Fibroblast of skin of back (primary cell): ENCODE measurements at regions not wholly inside any gene's neighbourhood (a gene's known extent, or its start where the extent isn't known, plus 50 kb on each side); places are given as distances from the start of the nearest gene placed in this dataset.

Experiments
- DNase-seq: peaks from one replicate; pipeline ENCODE4 v3.0.0-alpha.2; 2013

DNA sequence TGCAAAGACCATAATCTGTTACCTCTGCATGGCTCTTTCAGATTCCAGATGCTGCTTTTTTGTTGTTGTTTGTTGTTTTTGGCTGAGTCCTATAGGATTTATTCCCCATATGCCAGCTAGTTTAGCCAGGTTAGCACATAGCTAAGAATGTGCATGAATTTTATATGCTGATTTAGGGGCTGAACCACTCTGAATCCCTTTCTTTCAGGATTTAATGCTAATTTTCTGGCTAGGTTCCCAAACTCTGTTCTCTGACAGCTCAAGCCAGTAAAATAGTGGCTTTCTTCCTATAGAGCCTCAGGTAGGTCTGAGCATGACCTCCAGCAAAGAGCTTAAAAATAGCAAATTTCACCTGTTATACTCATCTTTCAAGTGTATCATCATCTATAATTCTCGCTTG lies 521.4 kb downstream of the CAAP1 start:
- no peak for DNase-seq

GRCh38 chr9:26369093-26369492 lies 523.5 kb downstream of the CAAP1 start:
- no peak for DNase-seq

DNA sequence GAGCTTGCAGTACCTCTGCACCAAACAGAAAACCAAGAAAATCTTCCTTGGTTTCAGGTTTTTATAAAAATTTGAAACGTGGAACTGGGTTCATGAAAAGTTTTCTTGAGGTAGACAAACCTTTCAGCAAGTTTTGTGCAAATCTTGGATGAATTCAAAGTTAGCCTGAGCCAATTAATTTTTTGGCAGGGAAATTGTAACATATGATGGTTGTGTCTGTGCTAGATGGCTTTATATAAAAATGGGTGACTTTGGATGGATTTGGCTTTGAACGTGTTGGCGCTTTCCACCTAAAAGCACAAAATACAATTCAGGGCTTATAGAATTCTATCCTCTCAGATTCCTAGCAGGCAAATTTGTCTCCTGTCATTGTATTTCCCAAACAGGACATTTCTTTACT lies 524.4 kb downstream of the CAAP1 start:
- no peak for DNase-seq

DNA sequence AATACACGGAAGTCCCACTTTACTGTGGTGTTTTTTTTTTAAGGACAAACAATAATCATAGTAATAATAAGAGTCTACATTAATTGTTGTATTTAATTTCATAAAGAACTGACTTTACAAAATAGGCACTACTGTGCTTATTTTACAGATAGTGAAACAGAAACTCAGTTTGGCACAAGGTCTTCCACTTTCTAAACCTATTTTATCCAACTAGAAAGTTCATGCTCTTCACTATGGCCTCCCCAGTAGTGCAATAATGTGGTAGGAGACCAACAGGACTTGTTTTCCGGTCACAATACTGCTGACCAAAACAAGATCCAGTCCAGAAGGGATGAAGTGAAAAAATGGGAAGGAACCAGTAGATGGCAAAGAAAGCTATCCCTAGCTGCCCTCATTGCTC lies 531.6 kb downstream of the CAAP1 start:
- no peak for DNase-seq

DNA sequence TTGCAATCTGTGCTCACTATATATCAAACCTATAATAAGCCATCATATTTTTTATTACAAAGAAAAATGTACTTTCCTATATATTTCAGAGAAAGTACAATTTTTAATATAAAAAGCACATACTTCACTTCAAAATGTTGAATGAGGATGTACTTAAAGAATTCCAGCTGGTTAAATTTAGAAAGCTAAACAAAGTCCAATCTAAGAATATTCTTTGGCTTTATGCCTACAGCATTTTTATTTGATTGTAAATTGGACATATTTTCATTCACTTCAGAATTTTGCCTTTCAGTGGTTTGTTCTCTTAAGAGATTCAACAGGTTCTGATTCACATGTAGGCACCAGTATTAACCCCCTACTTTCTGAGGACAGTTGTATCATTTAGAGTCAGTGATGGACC lies 533.8 kb downstream of the CAAP1 start:
- DNase-seq: no peak

DNA sequence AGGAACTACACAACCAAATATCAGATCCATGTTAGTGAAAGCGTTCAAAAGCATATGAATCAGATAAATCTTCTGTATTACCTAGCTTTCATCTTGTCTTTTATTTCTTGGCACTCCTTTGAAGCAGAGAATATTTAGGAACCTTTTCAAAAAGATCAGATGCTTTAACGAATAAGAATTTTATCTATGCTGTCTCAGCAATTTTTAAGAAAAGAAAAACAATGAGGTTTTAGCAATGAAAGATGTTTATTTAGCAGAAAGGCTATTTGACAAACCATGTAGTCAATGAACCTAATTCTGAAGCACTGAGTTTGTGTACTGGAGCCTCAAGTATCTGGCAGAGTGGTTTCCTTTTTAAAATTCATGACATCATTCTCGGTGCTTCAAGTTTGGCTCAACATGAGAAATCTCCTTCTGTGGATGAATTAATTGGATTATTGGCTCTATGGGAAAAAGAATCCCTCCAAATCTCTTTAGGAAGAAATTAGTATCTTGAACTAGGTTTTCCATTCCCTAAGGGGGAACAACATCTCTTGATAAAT lies 534.7 kb downstream of the CAAP1 start:
- DNase-seq: no peak

DNA sequence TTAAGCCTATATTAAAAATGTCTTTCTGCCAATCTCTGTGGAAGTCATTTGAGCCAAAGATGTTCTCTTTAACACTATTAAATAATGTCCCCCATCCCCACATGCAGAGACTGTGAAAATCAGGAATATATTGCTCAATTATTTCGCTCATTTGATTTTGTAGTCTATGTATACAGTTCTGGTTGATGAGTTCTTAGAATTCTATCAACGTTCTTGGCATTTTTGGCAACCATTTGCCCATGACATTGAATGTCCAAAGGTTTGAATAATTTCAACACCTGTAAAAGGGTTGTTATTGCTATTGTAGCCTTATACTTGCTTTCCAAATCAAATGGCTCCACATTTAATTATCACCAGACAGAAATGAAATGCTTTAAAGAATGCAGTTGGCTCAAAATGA lies 536.1 kb downstream of the CAAP1 start:
- no peak for DNase-seq

GRCh38 chr9:26346942-26347477 lies 545.6 kb downstream of the CAAP1 start:
- DNase-seq: no peak

DNA sequence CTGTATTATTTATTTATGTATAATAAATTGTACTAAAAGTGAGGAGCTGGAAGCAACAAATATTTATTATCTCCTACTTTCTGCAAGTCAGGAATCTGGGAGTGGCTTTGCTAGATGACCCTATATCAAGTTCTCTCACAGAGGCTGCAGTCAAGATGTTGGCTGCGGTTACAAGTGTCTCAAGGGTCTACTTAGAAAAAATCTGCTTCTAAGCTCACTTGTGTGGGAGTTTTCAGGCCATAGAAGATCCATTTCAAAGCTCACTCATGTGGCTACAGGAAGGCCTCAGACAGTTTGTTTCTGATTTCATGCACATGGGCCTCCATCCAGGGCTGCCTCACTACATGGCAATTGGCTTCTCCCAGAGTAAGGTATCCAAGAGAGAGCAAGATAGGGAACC lies 551.1 kb downstream of the CAAP1 start:
- no peak for DNase-seq

DNA sequence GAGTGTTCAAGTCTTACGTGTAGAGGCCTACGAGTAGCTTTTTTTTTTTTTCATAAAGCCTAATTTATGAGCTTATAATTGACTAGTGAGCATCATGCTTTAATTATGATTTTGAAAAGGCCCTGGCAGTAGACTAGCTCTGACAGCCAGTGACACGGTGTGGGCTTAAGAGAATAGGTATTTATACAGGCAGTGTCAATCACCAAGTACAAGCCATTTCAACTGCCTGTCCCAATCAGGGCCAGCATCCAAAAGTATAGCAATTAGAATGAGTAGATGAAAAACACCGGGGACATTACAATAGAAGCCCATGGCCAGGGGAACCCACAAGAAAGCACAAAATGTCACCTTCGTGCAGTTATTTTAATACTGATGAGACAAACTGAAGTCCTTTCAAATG lies 552.8 kb downstream of the CAAP1 start:
- no peak for DNase-seq

- no peak for DNase-seq
Measured at GRCh38 chr9:26335116-26335515, 557.5 kb downstream of the CAAP1 start.

GRCh38 chr9:26334706-26335105 lies 557.9 kb downstream of the CAAP1 start:
- DNase-seq: peak; percentile 13

DNA sequence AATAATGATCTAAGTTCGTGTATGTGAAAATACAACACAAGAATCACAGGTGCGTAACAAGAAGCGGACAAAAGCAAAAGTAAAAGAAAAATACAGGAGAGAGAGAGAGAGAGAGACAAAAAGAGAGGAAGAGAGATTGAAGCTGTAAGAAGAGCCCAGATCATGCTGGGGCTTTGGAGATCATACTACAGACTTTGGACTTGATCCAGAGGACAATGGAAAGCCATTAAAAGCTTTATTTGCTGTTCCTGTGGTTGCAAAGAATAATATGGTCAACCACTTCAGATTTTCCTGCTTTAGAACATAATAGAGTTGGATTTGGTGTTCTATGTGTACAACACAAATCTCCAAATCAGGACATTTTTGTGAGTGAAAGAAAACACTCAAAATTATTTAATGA lies 561.4 kb downstream of the CAAP1 start:
- no peak for DNase-seq

GRCh38 chr9:26329974-26330373 lies 562.6 kb downstream of the CAAP1 start:
- DNase-seq: no peak

DNA sequence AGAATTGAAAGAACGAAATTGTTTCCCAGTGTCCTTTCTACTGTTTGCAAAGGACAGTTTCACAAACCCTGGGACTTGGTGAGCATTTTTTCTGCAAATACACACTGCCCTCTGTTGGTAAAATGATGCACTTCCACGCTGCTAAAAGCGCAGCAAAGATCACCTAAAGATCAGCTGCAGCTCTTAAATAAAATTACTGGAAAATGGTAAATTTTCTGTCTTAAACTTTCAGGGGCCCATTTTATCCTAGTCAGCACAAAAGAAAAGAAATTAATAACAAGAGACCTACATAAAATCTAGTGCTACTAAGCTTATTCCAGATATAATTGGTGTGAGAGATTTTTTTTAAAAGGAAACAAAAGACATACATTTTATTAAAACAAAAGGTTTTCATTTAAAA lies 566.0 kb downstream of the CAAP1 start:
- DNase-seq: peak; percentile 75

- DNase-seq: peak; percentile 35
Measured at GRCh38 chr9:26325444-26325829, 567.2 kb downstream of the CAAP1 start.

DNA sequence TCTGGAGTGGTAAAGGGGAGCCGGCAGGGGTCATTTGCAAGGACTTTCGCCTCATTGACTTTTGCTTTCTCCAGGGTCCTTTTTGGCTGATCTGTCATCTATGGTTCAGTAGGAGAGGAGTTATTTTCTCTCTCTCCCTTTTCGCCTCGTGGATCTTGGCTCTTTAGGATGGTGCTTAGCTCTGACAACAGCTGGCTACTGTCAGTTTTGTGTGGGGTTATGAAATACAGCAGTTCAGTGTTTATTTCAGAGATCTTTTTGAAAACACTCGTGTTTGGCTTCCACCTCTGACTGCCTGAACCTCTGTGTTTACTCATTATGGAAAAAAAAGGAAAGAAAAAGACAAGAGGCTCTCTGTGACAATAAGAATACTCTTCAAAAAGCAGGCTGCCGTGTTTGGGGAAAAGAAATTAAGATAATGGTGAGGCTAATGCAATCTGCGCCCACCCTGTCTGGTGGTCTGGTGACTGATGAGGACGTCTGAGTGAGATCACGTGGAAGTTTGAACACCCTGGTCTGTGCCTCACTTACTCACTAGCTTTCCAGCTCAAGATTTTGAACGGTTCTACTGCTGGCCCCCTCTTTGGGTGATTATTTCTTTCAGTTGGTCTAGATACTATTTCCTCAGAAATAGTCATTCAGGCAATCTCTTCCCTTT lies 567.7 kb downstream of the CAAP1 start:
- no peak for DNase-seq

- DNase-seq: no peak
Measured at GRCh38 chr9:26321935-26322334, 570.7 kb downstream of the CAAP1 start.

- no peak for DNase-seq
Measured at GRCh38 chr9:26319859-26320258, 572.7 kb downstream of the CAAP1 start.

DNA sequence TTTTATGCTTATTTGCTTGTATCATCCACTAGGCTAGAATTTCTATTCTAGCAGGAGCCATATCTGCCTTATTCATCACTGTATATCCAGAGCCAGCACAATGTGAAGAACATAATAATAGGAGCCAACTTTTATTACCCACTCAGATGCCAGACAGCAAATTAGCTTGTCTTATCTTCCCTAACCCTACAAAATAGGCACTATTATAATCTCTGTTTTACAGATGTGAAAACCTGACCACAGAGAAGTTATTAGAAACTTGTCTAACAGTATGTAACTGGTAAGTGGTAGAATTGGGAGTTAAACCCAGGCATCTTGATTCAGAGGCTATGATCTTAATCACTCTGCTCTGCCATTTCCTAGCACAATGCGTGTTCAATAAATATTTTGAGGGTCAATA lies 579.5 kb downstream of the CAAP1 start:
- DNase-seq: no peak

GRCh38 chr9:26311463-26311995 lies 581.1 kb downstream of the CAAP1 start:
- no peak for DNase-seq

DNA sequence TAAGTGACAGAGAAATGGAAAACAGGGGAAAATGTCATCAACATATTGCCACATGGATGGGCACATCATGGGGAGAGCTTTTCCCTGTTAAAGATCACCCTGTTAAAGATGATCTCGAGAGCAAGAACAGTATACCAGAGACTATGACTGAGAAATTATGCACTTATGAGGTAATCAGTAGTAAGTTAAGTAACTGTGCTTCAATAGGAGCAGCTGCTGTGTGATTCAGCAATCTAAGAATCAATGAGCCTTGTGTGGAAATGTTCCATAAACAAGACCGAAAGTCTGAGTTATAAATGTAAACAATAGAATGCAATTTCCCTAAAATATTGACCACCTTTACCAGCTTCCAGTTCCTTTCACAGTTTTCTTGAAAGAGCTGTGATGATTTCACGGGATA lies 582.3 kb downstream of the CAAP1 start:
- no peak for DNase-seq

DNA sequence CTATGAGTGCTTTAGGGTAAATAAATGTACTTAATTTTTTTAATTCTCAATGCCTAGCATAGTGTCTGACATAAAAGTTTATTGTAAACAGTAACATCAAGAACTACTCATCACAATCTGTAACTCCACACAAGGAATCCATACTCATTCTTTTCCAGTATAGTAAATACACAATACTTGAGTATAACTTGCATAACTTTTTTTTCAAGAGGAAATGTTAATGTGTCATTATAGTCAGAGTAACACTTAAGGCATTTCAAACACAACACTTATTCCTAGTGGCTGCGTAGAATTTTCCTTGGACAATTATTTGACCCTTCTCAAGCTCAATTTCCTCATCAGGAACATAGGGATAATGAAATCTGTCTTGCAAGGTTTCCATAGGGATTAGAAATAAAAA lies 584.3 kb downstream of the CAAP1 start:
- peak; percentile 77 for DNase-seq

DNA sequence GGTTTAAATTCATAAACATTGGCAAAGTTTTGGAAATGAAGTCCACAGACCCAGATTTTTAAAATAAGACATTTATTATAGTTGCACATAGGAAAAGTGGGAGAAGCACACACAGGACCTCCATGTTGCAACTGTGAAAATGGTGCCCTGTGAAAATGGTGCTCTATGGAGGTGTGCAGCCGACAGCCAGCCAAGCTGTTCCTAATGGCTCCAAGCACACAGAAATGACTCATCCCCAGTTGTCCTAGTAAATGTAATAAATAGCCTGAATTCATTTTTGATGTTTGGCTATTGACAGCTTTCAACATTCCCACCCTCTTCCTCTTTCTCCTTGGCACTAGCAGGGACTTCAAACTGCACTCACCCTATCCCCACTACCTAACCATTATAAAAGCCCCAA lies 590.9 kb downstream of the CAAP1 start:
- DNase-seq: no peak

DNA sequence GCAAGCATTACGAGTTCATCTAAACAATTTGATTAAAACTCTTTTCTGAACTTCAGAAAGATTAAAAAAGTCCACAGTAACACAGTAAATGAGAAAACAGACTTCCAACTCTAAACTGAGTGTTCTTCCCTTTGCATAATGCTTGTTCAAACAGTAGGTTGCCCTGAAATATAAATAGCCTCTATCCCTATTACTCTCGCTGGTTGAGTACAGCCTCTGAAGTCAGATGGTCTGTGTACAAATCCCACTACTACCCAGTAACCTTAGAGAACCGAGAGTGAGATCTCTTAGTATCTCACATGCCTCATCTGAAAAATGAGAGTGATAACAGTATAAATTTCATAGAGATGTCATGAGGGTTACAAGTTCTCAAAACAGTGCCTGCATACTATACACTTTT lies 591.6 kb downstream of the CAAP1 start:
- DNase-seq: no peak
